DND-41 (cell line): ENCODE measurements at regions not wholly inside any gene's neighbourhood (a gene's known extent, or its start where the extent isn't known, plus 50 kb on each side); places are given as distances from the start of the nearest gene placed in this dataset.

Source experiments
- ATAC-seq: fragments of 200-7000 bp; cut with Tn5 transposase; 3 replicates; pipeline ENCODE4 v1.9.1; 2021; ENCODE audit warnings: low read depth; ENCODE audit not compliant: insufficient read depth
- DNase-seq: peaks from one replicate; pipeline ENCODE4 v3.0.0-alpha.2; 2020
- H2AFZ ChIP-seq: 2 replicates; pipeline ENCODE4 v1.6.0; 2012; ENCODE audit warnings: low read depth, low read length
- H3K27ac ChIP-seq: 2 replicates; pipeline ENCODE4 v1.5.1; 2012; ENCODE audit warnings: low read length, inconsistent platforms
- H3K27me3 ChIP-seq: fragments of 200-600 bp; sonication (generic); 2 replicates; pipeline ENCODE4 v1.6.0; 2012; ENCODE audit warnings: low read length, mild to moderate bottlenecking, inconsistent platforms; ENCODE audit not compliant: insufficient read depth, poor library complexity
- H3K36me3 ChIP-seq: 2 replicates; pipeline ENCODE4 v1.5.1; 2012; ENCODE audit warnings: low read length, inconsistent platforms; ENCODE audit not compliant: insufficient read depth
- H3K4me1 ChIP-seq: 2 replicates; pipeline ENCODE4 v1.5.1; 2012; ENCODE audit warnings: mild to moderate bottlenecking, low read length; ENCODE audit not compliant: insufficient read depth
- H3K4me2 ChIP-seq: 2 replicates; pipeline ENCODE4 v1.6.0; 2012; ENCODE audit warnings: mild to moderate bottlenecking, moderate library complexity, low read length, inconsistent platforms; ENCODE audit not compliant: insufficient read depth
- H3K4me3 ChIP-seq, 2 experiments: fragments of 200-600 bp in 1 of 2; shearing (Covaris generic) in 1 of 2; 2 replicates each; pipeline ENCODE4 v1.5.1; 2012 to 2016; ENCODE audit warnings: inconsistent platforms in 2 of 2, low read length in 2 of 2, mild to moderate bottlenecking in 2 of 2, low read depth in 1 of 2, moderate library complexity in 1 of 2
- H3K79me2 ChIP-seq: 2 replicates; pipeline ENCODE4 v1.6.0; 2012; ENCODE audit warnings: low read length, inconsistent platforms; ENCODE audit not compliant: insufficient read depth
- H3K9ac ChIP-seq: 2 replicates; pipeline ENCODE4 v1.6.0; 2012; ENCODE audit warnings: low read depth, mild to moderate bottlenecking, inconsistent platforms, low read length, moderate library complexity
- H3K9me3 ChIP-seq: 2 replicates; pipeline ENCODE4 v1.5.1; 2012; ENCODE audit warnings: low read length, moderate library complexity, mild to moderate bottlenecking, inconsistent platforms; ENCODE audit not compliant: insufficient read depth, severe bottlenecking
- H4K20me1 ChIP-seq: 2 replicates; pipeline ENCODE4 v1.6.0; 2012; ENCODE audit warnings: low read length; ENCODE audit not compliant: insufficient read depth
- EZH2 ChIP-seq: IDR thresholded peaks from 3 replicates; pipeline ENCODE4 v1.6.1; 2012; ENCODE audit warnings: borderline replicate concordance, low read depth, mild to moderate bottlenecking, moderate library complexity, low read length, inconsistent platforms; ENCODE audit not compliant: severe bottlenecking
- TF ChIP-seq, protein P1 (sequence below): IDR thresholded peaks from 2 replicates; pipeline ENCODE4 v1.5.1; 2012; ENCODE audit warnings: borderline replicate concordance, low read length, moderate library complexity, mild to moderate bottlenecking; ENCODE audit not compliant: poor library complexity, severe bottlenecking; ENCODE audit errors: extremely low read depth

DNA sequence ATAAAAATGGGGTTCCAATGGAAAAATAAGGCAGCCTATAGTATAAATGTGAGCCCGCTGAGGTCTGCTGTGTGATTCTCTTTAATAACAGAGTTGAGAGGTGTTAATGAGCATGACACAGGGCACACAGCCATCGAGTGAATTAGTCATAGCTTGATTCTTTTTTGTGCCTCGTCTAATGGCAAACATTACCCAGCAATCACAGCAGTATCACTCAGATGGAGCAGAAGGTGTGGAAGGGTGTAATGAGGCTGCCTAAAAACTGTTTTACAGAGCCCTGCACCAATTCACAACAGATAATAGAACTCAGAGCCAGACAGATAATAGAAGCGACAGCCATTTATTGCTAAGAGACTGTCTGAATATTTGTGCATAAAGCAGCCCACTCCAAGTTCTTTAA, 178.6 kb upstream of the TPRG1 start:
- Histone ChIP-seq H2AFZ (no peak overlapping the region), H3K36me3 (no peaks in the 10 kb centered on the region), H3K4me3 (no peak overlapping the region), H3K27ac (no peak overlapping the region), H3K79me2 (no peaks in the 10 kb centered on the region), H3K9me3 (no peaks in the 10 kb centered on the region), H4K20me1 (no peaks in the 10 kb centered on the region), H3K27me3 (no peaks in the 10 kb centered on the region), H3K4me1 (no peaks in the 10 kb centered on the region), H3K4me2 (no peak overlapping the region), H3K9ac (no peak overlapping the region)
- ATAC-seq (no peak), DNase-seq (no peak)
- no peak for TF ChIP-seq EZH2
- TF ChIP-seq, protein P1, sequence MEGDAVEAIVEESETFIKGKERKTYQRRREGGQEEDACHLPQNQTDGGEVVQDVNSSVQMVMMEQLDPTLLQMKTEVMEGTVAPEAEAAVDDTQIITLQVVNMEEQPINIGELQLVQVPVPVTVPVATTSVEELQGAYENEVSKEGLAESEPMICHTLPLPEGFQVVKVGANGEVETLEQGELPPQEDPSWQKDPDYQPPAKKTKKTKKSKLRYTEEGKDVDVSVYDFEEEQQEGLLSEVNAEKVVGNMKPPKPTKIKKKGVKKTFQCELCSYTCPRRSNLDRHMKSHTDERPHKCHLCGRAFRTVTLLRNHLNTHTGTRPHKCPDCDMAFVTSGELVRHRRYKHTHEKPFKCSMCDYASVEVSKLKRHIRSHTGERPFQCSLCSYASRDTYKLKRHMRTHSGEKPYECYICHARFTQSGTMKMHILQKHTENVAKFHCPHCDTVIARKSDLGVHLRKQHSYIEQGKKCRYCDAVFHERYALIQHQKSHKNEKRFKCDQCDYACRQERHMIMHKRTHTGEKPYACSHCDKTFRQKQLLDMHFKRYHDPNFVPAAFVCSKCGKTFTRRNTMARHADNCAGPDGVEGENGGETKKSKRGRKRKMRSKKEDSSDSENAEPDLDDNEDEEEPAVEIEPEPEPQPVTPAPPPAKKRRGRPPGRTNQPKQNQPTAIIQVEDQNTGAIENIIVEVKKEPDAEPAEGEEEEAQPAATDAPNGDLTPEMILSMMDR: no peak

DNA sequence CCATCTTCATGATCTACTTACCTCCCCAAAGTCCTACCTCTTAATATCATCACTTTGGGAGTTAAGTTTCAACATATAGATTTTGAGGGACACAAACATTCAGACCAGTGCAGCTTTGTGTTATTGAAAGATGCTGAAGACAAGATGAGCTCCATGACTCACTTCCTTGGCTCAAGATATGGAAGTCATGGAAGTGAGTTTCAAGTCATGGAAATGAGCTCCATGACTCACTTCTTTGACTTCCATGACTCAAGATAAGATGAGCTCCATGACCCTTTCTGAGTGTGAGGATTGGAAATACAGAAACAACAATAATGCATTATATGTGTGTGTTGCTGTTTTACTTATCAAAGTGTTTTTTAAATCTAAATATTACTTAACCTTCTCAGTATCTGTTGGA, 170.2 kb upstream of the TPRG1 start:
- no peak for DNase-seq
- no peak overlapping the region for H3K4me2 ChIP-seq
- ATAC-seq: no peak

DNA sequence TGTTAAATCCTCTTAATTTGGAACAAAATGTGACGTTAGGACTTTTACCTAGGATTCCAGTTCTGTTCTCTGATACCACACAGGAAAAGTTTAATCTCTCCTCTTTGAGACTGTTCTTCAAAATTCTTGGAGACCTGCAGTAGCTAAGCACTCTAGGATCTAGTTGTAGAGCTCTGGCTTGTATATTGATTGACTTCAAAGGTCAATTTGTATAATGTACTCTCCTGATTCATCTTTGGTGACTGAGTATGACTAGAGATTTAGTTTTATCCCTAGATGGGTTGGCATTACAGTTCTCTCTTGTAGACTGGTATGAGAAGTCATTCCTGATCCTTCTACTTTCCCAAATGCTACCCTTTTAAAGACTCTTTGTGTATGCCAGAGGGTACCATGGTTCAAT, 168.4 kb upstream of the TPRG1 start:
- no peak for ATAC-seq
- Histone ChIP-seq H4K20me1 (no peaks in the 10 kb centered on the region), H2AFZ (no peak overlapping the region), H3K4me3 (no peak overlapping the region), H3K9me3 (no peaks in the 10 kb centered on the region), H3K36me3 (no peaks in the 10 kb centered on the region), H3K27me3 (no peaks in the 10 kb centered on the region), H3K79me2 (no peaks in the 10 kb centered on the region), H3K4me2 (no peak overlapping the region), H3K4me1 (no peaks in the 10 kb centered on the region), H3K27ac (no peak overlapping the region), H3K9ac (no peak overlapping the region)
- DNase-seq: no peak
- TF ChIP-seq, protein P1: no peak
- TF ChIP-seq EZH2: no peak

More for the DNA sequence above, 170.2 kb upstream of the TPRG1 start:
- H3K4me1 ChIP-seq: no peaks in the 10 kb centered on the region
- no peak overlapping the region for H3K4me3 ChIP-seq
- no peaks in the 10 kb centered on the region for H3K36me3 ChIP-seq
- no peaks in the 10 kb centered on the region for H3K9me3 ChIP-seq
- no peaks in the 10 kb centered on the region for H3K27me3 ChIP-seq
- H2AFZ ChIP-seq: no peak overlapping the region
- no peaks in the 10 kb centered on the region for H4K20me1 ChIP-seq
- H3K9ac ChIP-seq: no peak overlapping the region
- TF ChIP-seq, protein P1: no peak
- no peaks in the 10 kb centered on the region for H3K79me2 ChIP-seq
- H3K27ac ChIP-seq: no peak overlapping the region
